ENCODE measurements at regions not wholly inside any gene's neighbourhood (a gene's known extent, or its start where the extent isn't known, plus 50 kb on each side); places are given as distances from the start of the nearest gene placed in this dataset.

GRCh38 chr5:20605732-20606525 lies 617.9 kb upstream of the CDH18 start:
- Mint-ChIP-seq H3K4me3 (ENCODE audit: low read depth) (no peak overlapping the region), H3K9me3 (ENCODE audit: low read depth) (peaks cover 7% of the 10 kb centered on the region), H3K4me1 (ENCODE audit: low read depth) (peaks cover 18% of the 10 kb centered on the region), H3K27ac (no peak overlapping the region), H3K27me3 (peaks cover 5% of the 10 kb centered on the region), H3K36me3 (ENCODE audit: insufficient read depth) (peaks cover 3% of the 10 kb centered on the region)
- DNase-seq (ENCODE audit: low spot score, unreplicated experiment) = no peak
- TF ChIP-seq CTCF (IDR thresholded peaks at IDR 0.05; ENCODE audit: unreplicated experiment) = no peak

- DNase-seq (ENCODE audit: low spot score, unreplicated experiment) = no peak
- H3K9me3 Mint-ChIP-seq (ENCODE audit: low read depth) = peaks cover 7% of the 10 kb centered on the region
- no peak overlapping the region for H3K27ac Mint-ChIP-seq
- H3K27me3 Mint-ChIP-seq = peaks cover 5% of the 10 kb centered on the region
- TF ChIP-seq CTCF (IDR thresholded peaks at IDR 0.05; ENCODE audit: unreplicated experiment) = no peak
- no peak overlapping the region for H3K4me3 Mint-ChIP-seq (ENCODE audit: low read depth)
- H3K36me3 Mint-ChIP-seq (ENCODE audit: insufficient read depth) = peaks cover 3% of the 10 kb centered on the region
- H3K4me1 Mint-ChIP-seq (ENCODE audit: low read depth) = peaks cover 9% of the 10 kb centered on the region
Observed at GRCh38 chr5:20604992-20605391, 617.0 kb upstream of the CDH18 start.

- H3K27me3 Mint-ChIP-seq = peaks cover 5% of the 10 kb centered on the region
- peaks cover 3% of the 10 kb centered on the region for H3K36me3 Mint-ChIP-seq (ENCODE audit: insufficient read depth)
- H3K27ac Mint-ChIP-seq = no peak overlapping the region
- no peak overlapping the region for H3K4me3 Mint-ChIP-seq (ENCODE audit: low read depth)
- DNase-seq (ENCODE audit: low spot score, unreplicated experiment) = no peak
- no peaks in the 10 kb centered on the region for H3K4me1 Mint-ChIP-seq (ENCODE audit: low read depth)
- peaks cover 7% of the 10 kb centered on the region for H3K9me3 Mint-ChIP-seq (ENCODE audit: low read depth)
- TF ChIP-seq CTCF (IDR thresholded peaks at IDR 0.05; ENCODE audit: unreplicated experiment) = peak; percentile 13
Observed at GRCh38 chr5:20601678-20602100, 613.7 kb upstream of the CDH18 start.

- H3K4me1 Mint-ChIP-seq (ENCODE audit: low read depth) = peaks cover 12% of the 10 kb centered on the region
- no peak overlapping the region for H3K4me3 Mint-ChIP-seq (ENCODE audit: low read depth)
- H3K9me3 Mint-ChIP-seq (ENCODE audit: low read depth) = no peaks in the 10 kb centered on the region
Observed at GRCh38 chr5:20590356-20590755, 602.4 kb upstream of the CDH18 start.

GRCh38 chr5:20575571-20575970 lies 587.6 kb upstream of the CDH18 start:
- no peak for TF ChIP-seq CTCF (IDR thresholded peaks at IDR 0.05; ENCODE audit: unreplicated experiment)
- Mint-ChIP-seq H3K27ac (peak overlapping the region; percentile 44), H3K27me3 (no peaks in the 10 kb centered on the region), H3K4me3 (ENCODE audit: low read depth) (peak overlapping the region; percentile 54), H3K36me3 (ENCODE audit: insufficient read depth) (no peaks in the 10 kb centered on the region), H3K9me3 (ENCODE audit: low read depth) (peaks cover 3% of the 10 kb centered on the region), H3K4me1 (ENCODE audit: low read depth) (peaks cover 30% of the 10 kb centered on the region)
- no peak for DNase-seq (ENCODE audit: low spot score, unreplicated experiment)

More at GRCh38 chr5:20590356-20590755, 602.4 kb upstream of the CDH18 start:
- Mint-ChIP-seq H3K27me3 (no peaks in the 10 kb centered on the region), H3K27ac (no peak overlapping the region), H3K36me3 (ENCODE audit: insufficient read depth) (no peaks in the 10 kb centered on the region)
- no peak for TF ChIP-seq CTCF (IDR thresholded peaks at IDR 0.05; ENCODE audit: unreplicated experiment)
- no peak for DNase-seq (ENCODE audit: low spot score, unreplicated experiment)

Measured in progenitor cell of endocrine pancreas (in vitro differentiated cells).